Tibial artery (tissue), 4 donors: ENCODE measurements at regions not wholly inside any gene's neighbourhood (a gene's known extent, or its start where the extent isn't known, plus 50 kb on each side); places are given as distances from the start of the nearest gene placed in this dataset.

Experiments used
- DNase-seq, 2 donors: peaks; one replicate each; pipeline ENCODE4 v3.0.0-alpha.2; 2019
- H3K27ac ChIP-seq, 2 donors: fragments of 200-600 bp; sonication (generic) in 1 of 2; 1 replicate in 1 of 2; 2 replicates in 1 of 2; pipeline ENCODE4 v1.5.1; 2018 to 2019; ENCODE audit warnings: mild to moderate bottlenecking in 1 of 2
- H3K27me3 ChIP-seq, 2 donors: fragments of 200-600 bp; sonication (generic) in 1 of 2; one replicate each; pipeline versions ENCODE4 v1.5.1 to v1.6.0; 2016 to 2019
- H3K36me3 ChIP-seq, 3 donors: fragments of 200-600 bp; sonication (generic) in 2 of 3; one replicate each; pipeline ENCODE4 v1.5.1; 2016 to 2019; ENCODE audit warnings: mild to moderate bottlenecking in 2 of 3
- H3K4me1 ChIP-seq, 4 donors: fragments of 200-600 bp; sonication (generic) in 2 of 4; 1 replicate in 3 of 4; 2 replicates in 1 of 4; pipeline ENCODE4 v1.5.1; 2016 to 2019
- H3K4me3 ChIP-seq, 2 donors: fragments of 200-600 bp; sonication (generic) in 1 of 2; 1 replicate in 1 of 2; 2 replicates in 1 of 2; pipeline ENCODE4 v1.5.1; 2018 to 2019; ENCODE audit warnings: mild to moderate bottlenecking in 2 of 2
- H3K9me3 ChIP-seq, 3 donors: fragments of 200-600 bp; sonication (generic) in 1 of 3; one replicate each; pipeline ENCODE4 v1.5.1; 2016 to 2019
- intact Hi-C: fragments of 100-400 bp; cut with DNase I; formaldehyde crosslinking; loops from one replicate; pipeline ENCODE4 v1.15.0; 2023; ENCODE audit warnings: low total_unique reads
- TF ChIP-seq, protein P1 (sequence below), 2 experiments: fragments of 200-600 bp in 1 of 2; fragments of 450-650 bp in 1 of 2; IDR thresholded peaks; one replicate each; pipeline ENCODE4 v1.5.1; 2017 to 2019; ENCODE audit warnings: antibody characterized with exemption in 2 of 2, mild to moderate bottlenecking in 1 of 2, moderate library complexity in 1 of 2

DNA sequence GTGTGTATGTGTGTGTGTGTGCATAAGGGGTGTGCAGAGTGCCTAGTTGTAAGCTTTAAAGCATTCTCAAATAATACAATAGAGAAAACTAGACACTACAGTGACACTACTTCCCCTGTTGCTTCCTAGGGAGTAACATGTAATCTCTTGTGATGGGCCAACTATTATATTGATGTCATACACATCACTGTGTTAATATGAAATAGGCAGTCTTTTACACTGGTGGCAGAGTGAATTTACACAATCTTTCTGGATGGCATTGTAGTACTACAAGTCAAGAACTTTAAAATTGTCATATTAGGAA lies 488.0 kb upstream of the ZEB2 start:
- DNase-seq = no peak
- Histone ChIP-seq H3K27ac (peak overlapping the region; percentile 77 to 80), H3K4me1 (peaks cover 0 to 32% (median 15%) of the 10 kb centered on the region in 4 donors), H3K4me3 (peak overlapping the region in 1 of 2 donors; percentile 27), H3K36me3 (no peaks in the 10 kb centered on the region), H3K27me3 (no peaks in the 10 kb centered on the region), H3K9me3 (no peaks in the 10 kb centered on the region)
- intact Hi-C loops = loop anchor here (10.0 kb wide), 1 partner anchor 47 kb away; no protein-coding TSS in a partner anchor
- TF ChIP-seq, protein P1, sequence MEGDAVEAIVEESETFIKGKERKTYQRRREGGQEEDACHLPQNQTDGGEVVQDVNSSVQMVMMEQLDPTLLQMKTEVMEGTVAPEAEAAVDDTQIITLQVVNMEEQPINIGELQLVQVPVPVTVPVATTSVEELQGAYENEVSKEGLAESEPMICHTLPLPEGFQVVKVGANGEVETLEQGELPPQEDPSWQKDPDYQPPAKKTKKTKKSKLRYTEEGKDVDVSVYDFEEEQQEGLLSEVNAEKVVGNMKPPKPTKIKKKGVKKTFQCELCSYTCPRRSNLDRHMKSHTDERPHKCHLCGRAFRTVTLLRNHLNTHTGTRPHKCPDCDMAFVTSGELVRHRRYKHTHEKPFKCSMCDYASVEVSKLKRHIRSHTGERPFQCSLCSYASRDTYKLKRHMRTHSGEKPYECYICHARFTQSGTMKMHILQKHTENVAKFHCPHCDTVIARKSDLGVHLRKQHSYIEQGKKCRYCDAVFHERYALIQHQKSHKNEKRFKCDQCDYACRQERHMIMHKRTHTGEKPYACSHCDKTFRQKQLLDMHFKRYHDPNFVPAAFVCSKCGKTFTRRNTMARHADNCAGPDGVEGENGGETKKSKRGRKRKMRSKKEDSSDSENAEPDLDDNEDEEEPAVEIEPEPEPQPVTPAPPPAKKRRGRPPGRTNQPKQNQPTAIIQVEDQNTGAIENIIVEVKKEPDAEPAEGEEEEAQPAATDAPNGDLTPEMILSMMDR (IDR thresholded peaks at IDR 0.05) = no peak

DNA sequence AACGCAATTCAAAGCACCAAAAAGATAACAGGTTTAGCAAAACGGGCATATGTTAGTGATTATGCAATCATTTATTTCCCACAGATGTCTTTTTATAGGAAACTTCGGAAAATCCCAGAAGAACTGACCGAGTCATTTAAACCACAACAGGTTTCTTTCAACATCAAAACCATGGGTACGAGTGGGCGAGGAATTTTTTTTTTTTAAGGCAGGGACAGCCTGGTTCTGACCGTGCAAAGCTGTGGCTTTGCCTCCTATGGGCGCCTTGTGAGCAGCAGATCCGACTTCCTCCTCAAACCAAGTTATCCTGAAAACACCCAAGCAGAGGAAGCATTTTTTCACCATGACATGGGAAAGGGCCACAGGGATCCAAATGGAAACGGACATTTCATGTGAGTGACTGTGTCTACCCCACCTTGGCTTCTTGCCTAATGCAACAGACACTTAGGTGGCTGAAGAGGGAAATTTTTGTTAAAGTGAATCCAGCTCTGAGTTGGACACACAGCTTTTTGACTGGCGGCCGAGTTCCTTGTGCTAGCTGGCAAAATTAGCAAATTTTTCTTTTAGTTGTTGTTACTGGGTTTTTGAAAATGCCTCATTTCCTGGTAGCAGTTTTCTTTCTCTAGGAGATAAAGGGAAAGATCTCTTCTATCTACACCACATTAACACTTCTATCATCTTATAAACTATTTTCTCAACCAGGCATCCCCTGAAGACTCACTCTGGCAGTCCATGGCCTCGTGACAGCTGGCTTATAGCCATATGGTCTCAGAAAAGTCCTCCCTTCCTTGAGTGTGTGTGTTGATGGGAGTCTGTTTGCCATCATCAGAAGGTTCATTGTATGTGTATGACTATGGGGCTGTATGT lies 487.4 kb upstream of the ZEB2 start:
- TF ChIP-seq, protein P1 (IDR thresholded peaks at IDR 0.05) = no peak
- Histone ChIP-seq H3K27me3 (no peaks in the 10 kb centered on the region), H3K36me3 (no peaks in the 10 kb centered on the region), H3K27ac (peak overlapping the region; percentile 77 to 80), H3K4me3 (peak overlapping the region; percentile 27 to 36), H3K9me3 (no peaks in the 10 kb centered on the region), H3K4me1 (peaks cover 0 to 26% (median 13%) of the 10 kb centered on the region in 4 donors)
- intact Hi-C loops = loop anchor here (10.0 kb wide), 1 partner anchor 47 kb away; no protein-coding TSS in a partner anchor
- DNase-seq = peak; percentile 61 to 79

DNA sequence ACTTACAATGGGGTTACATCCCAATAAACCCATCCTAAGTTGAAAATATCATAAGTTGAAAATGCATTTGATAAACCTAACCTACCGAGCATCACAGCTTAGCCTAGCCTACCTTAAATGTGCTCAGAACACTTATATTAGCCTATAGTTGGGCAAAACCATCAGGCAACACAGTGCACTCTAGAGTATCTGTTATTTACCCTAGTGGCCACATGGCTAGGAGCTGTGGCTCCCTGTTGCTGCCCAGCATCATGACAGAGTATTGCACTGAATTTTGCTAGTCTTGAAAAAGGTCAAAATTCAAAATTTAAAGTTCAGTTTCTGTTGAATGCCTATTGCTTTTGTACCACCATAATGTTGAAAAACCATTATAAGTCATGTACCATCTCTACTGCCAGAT lies 482.7 kb upstream of the ZEB2 start:
- H3K4me1 ChIP-seq = peaks cover 0 to 43% (median 13%) of the 10 kb centered on the region in 4 donors
- H3K27me3 ChIP-seq = no peaks in the 10 kb centered on the region
- intact Hi-C loops = loop anchor here (10.0 kb wide), 1 partner anchor 52 kb away; no protein-coding TSS in a partner anchor
- TF ChIP-seq, protein P1 (IDR thresholded peaks at IDR 0.05) = no peak
- H3K27ac ChIP-seq = no peak overlapping the region
- H3K36me3 ChIP-seq = no peaks in the 10 kb centered on the region
- H3K9me3 ChIP-seq = no peaks in the 10 kb centered on the region
- no peak overlapping the region for H3K4me3 ChIP-seq
- no peak for DNase-seq

DNA sequence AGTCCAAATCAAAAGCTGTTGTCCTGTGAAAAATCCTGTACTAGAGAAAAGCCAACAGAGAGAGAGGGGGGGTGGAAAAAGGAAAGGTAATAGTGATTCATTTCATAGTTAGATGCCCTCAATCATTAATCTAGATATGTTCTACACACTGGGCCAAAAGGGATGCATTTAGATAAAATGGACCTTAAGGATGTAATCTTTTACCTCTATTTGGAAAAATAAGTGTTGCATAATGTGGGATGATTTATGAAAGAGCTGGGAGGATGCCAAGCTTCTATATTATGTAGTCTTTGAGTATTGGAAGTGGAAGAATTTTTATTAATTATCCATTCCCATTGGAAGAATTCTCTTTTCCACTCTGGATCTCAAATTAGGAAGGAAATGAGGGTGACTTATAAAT lies 480.5 kb upstream of the ZEB2 start:
- DNase-seq = no peak
- intact Hi-C loops = loop anchor here (10.0 kb wide), 1 partner anchor 54 kb away; no protein-coding TSS in a partner anchor
- peaks cover 0 to 48% (median 11%) of the 10 kb centered on the region in 4 donors for H3K4me1 ChIP-seq
- TF ChIP-seq, protein P1 (IDR thresholded peaks at IDR 0.05) = no peak
- H3K27ac ChIP-seq = peak overlapping the region; percentile 36 to 56
- H3K9me3 ChIP-seq = no peaks in the 10 kb centered on the region
- no peaks in the 10 kb centered on the region for H3K36me3 ChIP-seq
- no peaks in the 10 kb centered on the region for H3K27me3 ChIP-seq
- H3K4me3 ChIP-seq = no peak overlapping the region

DNA sequence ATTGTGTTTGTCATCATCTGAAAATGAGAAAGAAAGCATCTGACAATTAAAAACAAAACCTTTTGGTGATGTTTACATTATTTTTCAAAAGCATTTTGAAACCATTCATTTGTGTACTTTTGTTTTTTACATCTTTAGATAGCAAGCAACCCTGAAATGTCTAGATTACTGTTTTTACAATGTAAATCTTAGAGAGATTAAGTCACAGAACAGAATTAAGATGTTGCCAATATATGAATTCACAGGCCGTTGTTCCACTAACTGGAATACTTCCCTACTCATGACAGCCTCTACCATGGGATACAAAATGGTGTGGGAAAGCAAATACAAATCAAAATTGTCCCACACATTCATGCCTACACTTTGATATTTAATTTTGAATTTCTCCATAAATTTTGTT lies 480.0 kb upstream of the ZEB2 start:
- peak overlapping the region; percentile 36 to 56 for H3K27ac ChIP-seq
- peaks cover 0 to 50% (median 11%) of the 10 kb centered on the region in 4 donors for H3K4me1 ChIP-seq
- DNase-seq = no peak
- no peaks in the 10 kb centered on the region for H3K27me3 ChIP-seq
- H3K9me3 ChIP-seq = no peaks in the 10 kb centered on the region
- H3K4me3 ChIP-seq = no peak overlapping the region
- H3K36me3 ChIP-seq = no peaks in the 10 kb centered on the region
- intact Hi-C loops = loop anchor here (10.0 kb wide), 1 partner anchor 55 kb away; no protein-coding TSS in a partner anchor
- TF ChIP-seq, protein P1 (IDR thresholded peaks at IDR 0.05) = no peak
